Astrocyte (in vitro differentiated cells and primary cell): ENCODE measurements at regions not wholly inside any gene's neighbourhood (a gene's known extent, or its start where the extent isn't known, plus 50 kb on each side); places are given as distances from the start of the nearest gene placed in this dataset.

Source experiments
- DNase-seq: peaks from one replicate; pipeline ENCODE4 v3.0.0-alpha.2; 2010; ENCODE audit warnings: low read depth
- FAIRE-seq: peaks from 2 replicates; lab custom pipeline; 2011; peaks lifted over from hg19 to GRCh38; lab: Jason Lieb, UNC
- H2AFZ ChIP-seq: 2 replicates; pipeline ENCODE4 v1.6.0; 2012; ENCODE audit warnings: low read depth, low read length, inconsistent platforms
- H3K27ac ChIP-seq: 2 replicates; pipeline ENCODE4 v1.5.1; 2011; ENCODE audit warnings: low read depth, low read length, inconsistent platforms
- H3K27me3 ChIP-seq: 2 replicates; pipeline ENCODE4 v1.6.0; 2011; ENCODE audit warnings: low read length, inconsistent platforms; ENCODE audit not compliant: insufficient read depth
- H3K36me3 ChIP-seq: 2 replicates; pipeline ENCODE4 v1.5.1; 2011; ENCODE audit warnings: low read length, inconsistent platforms; ENCODE audit not compliant: insufficient read depth
- H3K4me1 ChIP-seq: 2 replicates; pipeline ENCODE4 v1.5.1; 2011; ENCODE audit warnings: low read length, inconsistent platforms; ENCODE audit not compliant: insufficient read depth
- H3K4me2 ChIP-seq: 2 replicates; pipeline ENCODE4 v1.6.0; 2012; ENCODE audit warnings: low read length, inconsistent platforms
- H3K4me3 ChIP-seq: 2 replicates; pipeline ENCODE4 v1.5.1; 2011; ENCODE audit warnings: low read depth, mild to moderate bottlenecking, low read length, inconsistent platforms; ENCODE audit not compliant: insufficient read depth
- H3K79me2 ChIP-seq: 2 replicates; pipeline ENCODE4 v1.6.0; 2012; ENCODE audit warnings: mild to moderate bottlenecking, low read length, inconsistent platforms; ENCODE audit not compliant: insufficient read depth
- H3K9ac ChIP-seq: 2 replicates; pipeline ENCODE4 v1.6.0; 2012; ENCODE audit warnings: mild to moderate bottlenecking, low read length, inconsistent platforms
- H3K9me3 ChIP-seq: 2 replicates; pipeline ENCODE4 v1.5.1; 2012; ENCODE audit warnings: low read depth, mild to moderate bottlenecking, low read length, inconsistent platforms; ENCODE audit not compliant: insufficient read depth
- H4K20me1 ChIP-seq: 2 replicates; pipeline ENCODE4 v1.6.0; 2012; ENCODE audit warnings: low read length, inconsistent platforms; ENCODE audit not compliant: insufficient read depth
- H3K27ac Mint-ChIP-seq: one replicate; pipeline ENCODE4 v1.8.0; 2021; ENCODE audit warnings: mild to moderate bottlenecking, mixed read lengths; ENCODE audit not compliant: unreplicated experiment
- H3K27me3 Mint-ChIP-seq: one replicate; pipeline ENCODE4 v1.8.0; 2021; ENCODE audit warnings: low read depth, mixed read lengths; ENCODE audit not compliant: unreplicated experiment
- H3K36me3 Mint-ChIP-seq: one replicate; pipeline ENCODE4 v1.8.0; 2021; ENCODE audit warnings: low read depth, mixed read lengths; ENCODE audit not compliant: unreplicated experiment
- H3K4me1 Mint-ChIP-seq: one replicate; pipeline ENCODE4 v1.8.0; 2021; ENCODE audit warnings: low read depth, mixed read lengths; ENCODE audit not compliant: unreplicated experiment
- H3K4me3 Mint-ChIP-seq: one replicate; pipeline ENCODE4 v1.8.0; 2021; ENCODE audit warnings: mild to moderate bottlenecking, moderate library complexity, mixed read lengths; ENCODE audit not compliant: unreplicated experiment
- H3K9me3 Mint-ChIP-seq: one replicate; pipeline ENCODE4 v1.8.0; 2021; ENCODE audit warnings: mild to moderate bottlenecking, mixed read lengths; ENCODE audit not compliant: unreplicated experiment
- CTCF ChIP-seq: IDR thresholded peaks from 2 replicates; pipeline ENCODE4 v1.5.1; 2011; ENCODE audit warnings: low read depth, mild to moderate bottlenecking, inconsistent platforms, low read length, moderate library complexity; ENCODE audit not compliant: insufficient read depth
- EZH2 ChIP-seq: IDR thresholded peaks from 2 replicates; pipeline ENCODE4 v1.6.1; 2012; ENCODE audit warnings: mild to moderate bottlenecking, low read length, inconsistent platforms; ENCODE audit not compliant: insufficient read depth

- no peak overlapping the region for H3K4me3 Mint-ChIP-seq
- H3K4me3 ChIP-seq: no peak overlapping the region
- H3K79me2 ChIP-seq: no peaks in the 10 kb centered on the region
- H3K27me3 ChIP-seq: no peaks in the 10 kb centered on the region
- no peaks in the 10 kb centered on the region for H3K4me1 Mint-ChIP-seq
- no peaks in the 10 kb centered on the region for H3K9me3 ChIP-seq
- no peak for DNase-seq
- H2AFZ ChIP-seq: no peak overlapping the region
- H3K9me3 Mint-ChIP-seq: no peaks in the 10 kb centered on the region
- no peaks in the 10 kb centered on the region for H3K36me3 ChIP-seq
- H3K36me3 Mint-ChIP-seq: no peaks in the 10 kb centered on the region
- H3K4me2 ChIP-seq: no peak overlapping the region
- no peaks in the 10 kb centered on the region for H3K27me3 Mint-ChIP-seq
- no peak overlapping the region for H3K27ac Mint-ChIP-seq
- no peak overlapping the region for H3K27ac ChIP-seq
- no peak for FAIRE-seq
- H3K4me1 ChIP-seq: no peaks in the 10 kb centered on the region
- no peak overlapping the region for H3K9ac ChIP-seq
- H4K20me1 ChIP-seq: no peaks in the 10 kb centered on the region
- TF ChIP-seq CTCF: no peak
- TF ChIP-seq EZH2: no peak
Measured at GRCh38 chr3:18919158-18919557, 229.2 kb upstream of the KCNH8 start.

- TF ChIP-seq CTCF: no peak
- TF ChIP-seq EZH2: no peak
Measured at GRCh38 chr3:18917923-18918322, 230.4 kb upstream of the KCNH8 start.

GRCh38 chr3:18902081-18902793, 246.1 kb upstream of the KCNH8 start:
- TF ChIP-seq EZH2 (no peak), CTCF (no peak)
- no peak for DNase-seq
- Mint-ChIP-seq H3K4me3 (no peak overlapping the region), H3K4me1 (peaks cover 2% of the 10 kb centered on the region), H3K27ac (no peak overlapping the region), H3K36me3 (no peaks in the 10 kb centered on the region), H3K27me3 (no peaks in the 10 kb centered on the region), H3K9me3 (no peaks in the 10 kb centered on the region)
- no peak overlapping the region for H3K4me3 ChIP-seq
- H3K27me3 ChIP-seq: no peaks in the 10 kb centered on the region
- no peak overlapping the region for H3K27ac ChIP-seq
- H3K9ac ChIP-seq: no peak overlapping the region
- H2AFZ ChIP-seq: no peak overlapping the region
- H3K9me3 ChIP-seq: no peaks in the 10 kb centered on the region
- H3K4me1 ChIP-seq: no peaks in the 10 kb centered on the region
- no peak overlapping the region for H3K4me2 ChIP-seq
- H4K20me1 ChIP-seq: no peaks in the 10 kb centered on the region
- H3K79me2 ChIP-seq: no peaks in the 10 kb centered on the region
- no peaks in the 10 kb centered on the region for H3K36me3 ChIP-seq
- FAIRE-seq: no peak

More at GRCh38 chr3:18917923-18918322, 230.4 kb upstream of the KCNH8 start:
- Histone ChIP-seq H3K9ac (no peak overlapping the region), H2AFZ (no peak overlapping the region), H3K27me3 (no peaks in the 10 kb centered on the region), H3K4me2 (no peak overlapping the region), H3K4me3 (no peak overlapping the region), H3K79me2 (no peaks in the 10 kb centered on the region), H3K36me3 (no peaks in the 10 kb centered on the region), H3K27ac (no peak overlapping the region), H4K20me1 (no peaks in the 10 kb centered on the region), H3K4me1 (no peaks in the 10 kb centered on the region), H3K9me3 (no peaks in the 10 kb centered on the region)
- Mint-ChIP-seq H3K27ac (no peak overlapping the region), H3K9me3 (no peaks in the 10 kb centered on the region), H3K4me1 (no peaks in the 10 kb centered on the region), H3K27me3 (no peaks in the 10 kb centered on the region), H3K4me3 (no peak overlapping the region), H3K36me3 (no peaks in the 10 kb centered on the region)
- FAIRE-seq (no peak), DNase-seq (no peak)
